K562 (cell line): ENCODE measurements at regions not wholly inside any gene's neighbourhood (a gene's known extent, or its start where the extent isn't known, plus 50 kb on each side); places are given as distances from the start of the nearest gene placed in this dataset.
A peak's percentile ranks its signal among the peaks of the same experiment; 100 is the strongest.

Source experiments
- CAMTA2 ChIP-seq: fragments of 250-450 bp; sonication (Bioruptor Pico); conservative IDR thresholded peaks from 2 replicates; pipeline ENCODE4 v1.5.1; 2022
- CREBBP ChIP-seq: IDR thresholded peaks from one replicate; pipeline ENCODE4 v1.6.1; 2012; ENCODE audit warnings: low read depth, mild to moderate bottlenecking, control low read depth, inconsistent platforms, low read length
- ESRRB ChIP-seq: fragments of 250-450 bp; sonication (Bioruptor Pico); IDR thresholded peaks from 2 replicates; pipeline ENCODE4 v1.5.0; 2020; ENCODE audit warnings: mild to moderate bottlenecking, moderate library complexity, borderline replicate concordance
- FOXJ3 ChIP-seq: sonication (generic); formaldehyde crosslinking; IDR thresholded peaks from 2 replicates; pipeline ENCODE4 v1.4.0; 2020; ENCODE audit warnings: mild to moderate bottlenecking, missing genetic modification reagents
- HDAC2 ChIP-seq: fragments of 450-650 bp; IDR thresholded peaks from 2 replicates; pipeline ENCODE4 v1.6.1; 2016; ENCODE audit warnings: mild to moderate bottlenecking
- HSF4 ChIP-seq: fragments of 250-450 bp; sonication (Bioruptor Pico); IDR thresholded peaks from 2 replicates; pipeline ENCODE4 v2.1.2; 2022; ENCODE audit warnings: mild to moderate bottlenecking, moderate library complexity, borderline replicate concordance
- IRF9 ChIP-seq: fragments of 450-650 bp; IDR thresholded peaks from 2 replicates; pipeline ENCODE4 v1.6.1; 2016; ENCODE audit warnings: missing biosample characterization, missing genetic modification characterization
- PHF8 ChIP-seq: fragments of 200-600 bp; sonication (generic); IDR thresholded peaks from 2 replicates; pipeline ENCODE4 v1.6.1; 2012; ENCODE audit warnings: mixed run types, mild to moderate bottlenecking, inconsistent platforms, low read length, moderate library complexity, borderline replicate concordance
- SIN3B ChIP-seq: fragments of 450-650 bp; IDR thresholded peaks from 2 replicates; pipeline ENCODE4 v1.6.1; 2017; ENCODE audit warnings: low read depth, mild to moderate bottlenecking, moderate library complexity
- SMARCA4 ChIP-seq: fragments of 450-650 bp; IDR thresholded peaks from 2 replicates; pipeline ENCODE4 v1.6.1; 2016
- SMARCC2 ChIP-seq: fragments of 450-650 bp; IDR thresholded peaks from 2 replicates; pipeline ENCODE4 v1.6.1; 2017; ENCODE audit warnings: antibody characterized with exemption, moderate library complexity, mild to moderate bottlenecking, low read depth
- ZBTB9 ChIP-seq: fragments of 450-650 bp; formaldehyde crosslinking; IDR thresholded peaks from 2 replicates; pipeline ENCODE4 v1.4.0; 2020; ENCODE audit warnings: mild to moderate bottlenecking, moderate library complexity
- ZFP91 ChIP-seq: sonication (generic); formaldehyde crosslinking; IDR thresholded peaks from 2 replicates; pipeline ENCODE4 v1.8.0; 2022; ENCODE audit warnings: mild to moderate bottlenecking, missing genetic modification reagents

- TF ChIP-seq PHF8 (no peak), CAMTA2 (no peak), ESRRB (no peak), IRF9 (tag) (peak; percentile 69; the same call in 1 of the 2 replicates), SIN3B (no peak), ZBTB9 (0 out of 2 replicates have a peak, but pooled peaks have one; percentile 65), HSF4 (no peak), FOXJ3 (CRISPR knock-in tag) (no peak), SMARCA4 (no peak), ZFP91 (CRISPR knock-in tag) (no peak), CREBBP (no peak), SMARCC2 (no peak), HDAC2 (no peak)
Measured at GRCh38 chr4:159041054-159042034, 61.5 kb upstream of the RAPGEF2 start (continued).
